B cell (primary cell): ENCODE measurements at regions not wholly inside any gene's neighbourhood (a gene's known extent, or its start where the extent isn't known, plus 50 kb on each side); places are given as distances from the start of the nearest gene placed in this dataset.

Source experiments
- ATAC-seq: fragments of 200-7000 bp; cut with Tn5 transposase; one replicate; pipeline ENCODE4 v1.10.0; 2021; ENCODE audit warnings: low read depth, mild to moderate bottlenecking, moderate number of reproducible peaks, moderate library complexity
- CTCF ChIA-PET: fragments of 350-600 bp; sonication (Branson Sonifier 250); formaldehyde crosslinking; loops from one replicate; lab custom pipeline; 2021; ENCODE audit warnings: antibody characterized with exemption, inconsistent platforms; lab: Charles Lee
- POLR2A ChIA-PET: fragments of 350-600 bp; sonication (Branson Sonifier 250); formaldehyde crosslinking; loops from one replicate; lab custom pipeline; 2021; ENCODE audit warnings: antibody characterized with exemption; lab: Charles Lee
- DNase-seq: peaks from one replicate; pipeline ENCODE4 v3.0.0; 2013
- H2AFZ ChIP-seq: 2 replicates; pipeline ENCODE4 v1.6.1; 2012; ENCODE audit warnings: mild to moderate bottlenecking, low read depth, low read length; ENCODE audit not compliant: insufficient read depth, poor library complexity, severe bottlenecking
- H3K27ac ChIP-seq, 2 donors: 1 replicate in 1 of 2; 2 replicates in 1 of 2; pipeline ENCODE4 v1.5.1; 2012 to 2013; ENCODE audit warnings: low read length in 2 of 2, mild to moderate bottlenecking in 2 of 2, moderate library complexity in 1 of 2
- H3K27me3 ChIP-seq, 4 experiments: fragments of 200-600 bp in 1 of 4; sonication (generic) in 1 of 4; replicated peaks in 1 of 4; 1 replicate in 2 of 4; 2 replicates in 2 of 4; pipeline versions ENCODE4 v1.6.1 to v1.7.0; 2013 to 2016; ENCODE audit warnings: low read length in 3 of 4, mild to moderate bottlenecking in 2 of 4, mixed read lengths in 1 of 4, moderate library complexity in 1 of 4; ENCODE audit not compliant: insufficient read depth in 4 of 4, control insufficient read depth in 3 of 4; ENCODE audit errors: control extremely low read depth in 1 of 4
- H3K36me3 ChIP-seq, 2 experiments: replicated peaks in 1 of 2; 1 replicate in 1 of 2; 2 replicates in 1 of 2; pipeline versions ENCODE4 v1.6.1 to v1.7.1; 2013; ENCODE audit warnings: low read length in 1 of 2; ENCODE audit not compliant: insufficient read depth in 2 of 2, control insufficient read depth in 1 of 2; ENCODE audit errors: control extremely low read depth in 1 of 2, extremely low read depth in 1 of 2
- H3K4me1 ChIP-seq, 2 donors: fragments of 200-600 bp in 1 of 2; sonication (generic) in 1 of 2; 1 replicate in 1 of 2; 2 replicates in 1 of 2; pipeline versions ENCODE4 v1.5.1 to v1.6.1; 2013 to 2017; ENCODE audit warnings: low read length in 2 of 2; ENCODE audit not compliant: control insufficient read depth in 2 of 2, insufficient read depth in 2 of 2
- H3K4me2 ChIP-seq: replicated peaks from 2 replicates; pipeline ENCODE3; 2012; ENCODE audit warnings: mild to moderate bottlenecking, low read depth, low read length; ENCODE audit not compliant: poor library complexity, severe bottlenecking
- H3K4me3 ChIP-seq, 5 experiments: fragments of 200-600 bp in 1 of 5; sonication (generic) in 1 of 5; 1 replicate in 3 of 5; 2 replicates in 2 of 5; pipeline versions ENCODE4 v1.5.1 to v1.7.0; 2011 to 2016; ENCODE audit warnings: low read length in 4 of 5, mild to moderate bottlenecking in 4 of 5, low read depth in 2 of 5, control low read depth in 1 of 5, moderate library complexity in 1 of 5; ENCODE audit not compliant: insufficient read depth in 1 of 5; ENCODE audit errors: control extremely low read depth in 1 of 5, extremely low read depth in 1 of 5
- H3K79me2 ChIP-seq: fragments of 200-600 bp; sonication (generic); one replicate; pipeline ENCODE4 v1.6.0; 2016; ENCODE audit warnings: low read length; ENCODE audit not compliant: control insufficient read depth, insufficient read depth
- H3K9ac ChIP-seq: fragments of 200-600 bp; sonication (generic); 2 replicates; pipeline ENCODE4 v1.6.1; 2017; ENCODE audit warnings: mild to moderate bottlenecking, low read length, moderate library complexity
- H3K9me3 ChIP-seq, 3 donors: one replicate each; pipeline versions ENCODE4 v1.6.1 to v1.7.1; 2013; ENCODE audit warnings: low read length in 2 of 3; ENCODE audit not compliant: control insufficient read depth in 2 of 3, insufficient read depth in 1 of 3; ENCODE audit errors: control extremely low read depth in 1 of 3
- H4K20me1 ChIP-seq: 2 replicates; pipeline ENCODE4 v1.6.0; 2012; ENCODE audit warnings: mild to moderate bottlenecking, low read length; ENCODE audit not compliant: insufficient read depth, control insufficient read depth, poor library complexity, severe bottlenecking
- H3K27ac Mint-ChIP-seq: one replicate; pipeline ENCODE4 v1.8.0; 2021; ENCODE audit warnings: mixed read lengths
- H3K27me3 Mint-ChIP-seq: one replicate; pipeline ENCODE4 v1.8.0; 2021; ENCODE audit warnings: mixed read lengths
- H3K4me1 Mint-ChIP-seq: one replicate; pipeline ENCODE4 v1.8.0; 2021; ENCODE audit warnings: mixed read lengths
- H3K4me3 Mint-ChIP-seq: one replicate; pipeline ENCODE4 v1.8.0; 2021; ENCODE audit warnings: mixed read lengths
- H3K9me3 Mint-ChIP-seq: one replicate; pipeline ENCODE4 v1.8.0; 2022; ENCODE audit warnings: mixed read lengths; ENCODE audit not compliant: insufficient read depth
- EZH2 ChIP-seq: IDR thresholded peaks from 2 replicates; pipeline ENCODE4 v1.6.1; 2012; ENCODE audit warnings: borderline replicate concordance, low read depth, mild to moderate bottlenecking, moderate library complexity, low read length; ENCODE audit not compliant: insufficient read depth, poor library complexity, severe bottlenecking
- WGBS: methylation state at CpG from one replicate; pipeline ENCODE4 v1.1.5; 2013; ENCODE audit warnings: missing lambda C conversion rate; ENCODE audit not compliant: insufficient coverage; 5-methylcytosine and 5-hydroxymethylcytosine counted together
- intact Hi-C: fragments of 100-400 bp; cut with micrococcal nuclease; formaldehyde crosslinking; loops from one replicate; pipeline ENCODE4 v1.10.0; 2022
- TF ChIP-seq, protein P1 (sequence below): fragments of 200-600 bp; IDR thresholded peaks from one replicate; pipeline ENCODE4 v1.8.0; 2022; ENCODE audit warnings: antibody characterized with exemption, mild to moderate bottlenecking

DNA sequence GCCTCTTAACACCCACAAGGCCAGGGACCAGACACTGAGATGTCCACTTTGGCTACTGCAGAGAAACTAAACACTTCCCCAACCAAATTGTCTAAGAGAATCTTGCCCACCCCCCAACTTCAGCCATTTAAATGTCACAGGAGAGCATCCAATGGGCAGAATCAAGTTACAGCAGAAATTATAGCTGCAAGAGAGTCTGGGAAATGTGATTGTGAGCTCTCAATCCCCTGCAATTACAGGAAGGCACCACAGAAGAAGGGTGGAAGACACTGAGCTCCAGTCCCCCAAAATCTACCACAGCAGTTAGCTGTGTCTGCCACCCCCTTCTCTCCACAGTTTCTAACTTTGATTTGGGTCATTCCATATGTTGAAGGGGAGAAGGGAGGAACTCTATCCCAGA is 103.5 kb upstream of the ATL2 start:
- Histone ChIP-seq H3K4me1 (no peaks in the 10 kb centered on the region), H2AFZ (no peak overlapping the region), H3K9ac (no peak overlapping the region), H3K4me2 (no peak overlapping the region), H4K20me1 (no peaks in the 10 kb centered on the region), H3K36me3 (no peaks in the 10 kb centered on the region), H3K9me3 (peaks cover 0 to 19% (median 15%) of the 10 kb centered on the region in 3 donors), H3K27ac (no peak overlapping the region), H3K79me2 (no peaks in the 10 kb centered on the region), H3K27me3 (peaks cover 0 to 3% (median 0%) of the 10 kb centered on the region in 4 experiments), H3K4me3 (no peak overlapping the region)
- Mint-ChIP-seq H3K27me3 (peaks cover 9% of the 10 kb centered on the region), H3K4me3 (no peak overlapping the region), H3K27ac (no peak overlapping the region), H3K9me3 (peaks cover 8% of the 10 kb centered on the region), H3K4me1 (no peaks in the 10 kb centered on the region)
- ChIA-PET POLR2A (no interaction called here), CTCF (no interaction called here)
- ATAC-seq = no peak
- intact Hi-C loops = no loop called here
- TF ChIP-seq, protein P1, sequence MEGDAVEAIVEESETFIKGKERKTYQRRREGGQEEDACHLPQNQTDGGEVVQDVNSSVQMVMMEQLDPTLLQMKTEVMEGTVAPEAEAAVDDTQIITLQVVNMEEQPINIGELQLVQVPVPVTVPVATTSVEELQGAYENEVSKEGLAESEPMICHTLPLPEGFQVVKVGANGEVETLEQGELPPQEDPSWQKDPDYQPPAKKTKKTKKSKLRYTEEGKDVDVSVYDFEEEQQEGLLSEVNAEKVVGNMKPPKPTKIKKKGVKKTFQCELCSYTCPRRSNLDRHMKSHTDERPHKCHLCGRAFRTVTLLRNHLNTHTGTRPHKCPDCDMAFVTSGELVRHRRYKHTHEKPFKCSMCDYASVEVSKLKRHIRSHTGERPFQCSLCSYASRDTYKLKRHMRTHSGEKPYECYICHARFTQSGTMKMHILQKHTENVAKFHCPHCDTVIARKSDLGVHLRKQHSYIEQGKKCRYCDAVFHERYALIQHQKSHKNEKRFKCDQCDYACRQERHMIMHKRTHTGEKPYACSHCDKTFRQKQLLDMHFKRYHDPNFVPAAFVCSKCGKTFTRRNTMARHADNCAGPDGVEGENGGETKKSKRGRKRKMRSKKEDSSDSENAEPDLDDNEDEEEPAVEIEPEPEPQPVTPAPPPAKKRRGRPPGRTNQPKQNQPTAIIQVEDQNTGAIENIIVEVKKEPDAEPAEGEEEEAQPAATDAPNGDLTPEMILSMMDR = no peak
- TF ChIP-seq EZH2 = no peak
- no peak for DNase-seq

DNA sequence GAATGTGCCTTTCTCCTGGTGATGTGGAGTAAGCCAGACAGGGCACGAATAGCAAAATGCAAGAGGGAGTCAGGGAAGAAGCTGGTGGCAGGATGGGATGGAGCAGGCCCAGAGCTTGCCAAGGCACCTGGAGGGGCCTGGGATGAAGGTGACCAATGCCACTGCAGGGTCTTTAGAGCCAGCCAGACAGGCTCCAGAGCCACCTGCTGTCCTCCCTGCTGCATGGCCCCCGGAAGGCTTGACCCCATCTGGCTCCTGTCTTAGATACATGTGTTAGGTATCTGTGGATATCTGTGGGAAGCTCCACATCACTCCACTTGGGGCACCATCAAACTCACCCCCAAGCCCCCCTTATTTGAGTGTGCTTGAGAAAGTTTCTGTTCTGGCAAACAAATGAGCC is 99.9 kb upstream of the ATL2 start:
- CTCF ChIA-PET = no interaction called here
- H3K9me3 Mint-ChIP-seq = peaks cover 8% of the 10 kb centered on the region

More for the DNA sequence above, 99.9 kb upstream of the ATL2 start:
- WGBS = 100% methylated on average over 1 of the region's 2 CpGs
- ATAC-seq = no peak
- no peaks in the 10 kb centered on the region for H3K4me1 ChIP-seq
- H3K4me2 ChIP-seq = no peak overlapping the region
- peaks cover 0 to 8% (median 0%) of the 10 kb centered on the region in 4 experiments for H3K27me3 ChIP-seq
- H3K27ac ChIP-seq = no peak overlapping the region
- H4K20me1 ChIP-seq = no peaks in the 10 kb centered on the region
- no peak overlapping the region for H2AFZ ChIP-seq
- TF ChIP-seq EZH2 = no peak
- TF ChIP-seq, protein P1 = no peak
- H3K4me3 Mint-ChIP-seq = no peak overlapping the region
- H3K9ac ChIP-seq = no peak overlapping the region
- no peak overlapping the region for H3K4me3 ChIP-seq
- H3K79me2 ChIP-seq = no peaks in the 10 kb centered on the region
- peaks cover 0 to 19% (median 15%) of the 10 kb centered on the region in 3 donors for H3K9me3 ChIP-seq
- H3K4me1 Mint-ChIP-seq = no peaks in the 10 kb centered on the region
- no peak for DNase-seq
- POLR2A ChIA-PET = no interaction called here
- H3K27ac Mint-ChIP-seq = no peak overlapping the region
- peaks cover 19% of the 10 kb centered on the region for H3K27me3 Mint-ChIP-seq
- intact Hi-C loops = no loop called here
- no peaks in the 10 kb centered on the region for H3K36me3 ChIP-seq
